Bronchial epithelial cell (primary cell): ENCODE measurements at regions not wholly inside any gene's neighbourhood (a gene's known extent, or its start where the extent isn't known, plus 50 kb on each side); places are given as distances from the start of the nearest gene placed in this dataset.

Source experiments
- DNase-seq: peaks from one replicate; pipeline ENCODE4 v3.0.0-alpha.2; 2010; ENCODE audit warnings: low read depth
- FAIRE-seq: peaks from 2 replicates; lab custom pipeline; 2011; peaks lifted over from hg19 to GRCh38; lab: Jason Lieb, UNC
- H3K27me3 ChIP-seq: 2 replicates; pipeline ENCODE4 v1.5.1; 2011; ENCODE audit warnings: low read length; ENCODE audit not compliant: control insufficient read depth, insufficient read depth
- H3K36me3 ChIP-seq: 2 replicates; pipeline ENCODE4 v1.5.1; 2011; ENCODE audit warnings: low read length; ENCODE audit not compliant: control insufficient read depth, insufficient read depth
- H3K4me3 ChIP-seq: 2 replicates; pipeline ENCODE4 v1.5.1; 2011; ENCODE audit warnings: mild to moderate bottlenecking, low read depth, low read length, control low read depth
- CTCF ChIP-seq: IDR thresholded peaks from 2 replicates; pipeline ENCODE4 v1.5.1; 2011; ENCODE audit warnings: mild to moderate bottlenecking, moderate library complexity, low read length, control low read depth, inconsistent platforms; ENCODE audit not compliant: insufficient read depth, severe bottlenecking

- Histone ChIP-seq H3K36me3 (no peaks in the 10 kb centered on the region), H3K27me3 (no peaks in the 10 kb centered on the region), H3K4me3 (no peak overlapping the region)
- peak; percentile 23 for DNase-seq
- TF ChIP-seq CTCF = no peak
- FAIRE-seq = no peak
These were observed 714.0 kb downstream of the UTRN start for GRCh38 chr6:144999127-144999526.

GRCh38 chr6:145003145-145003544, 718.0 kb downstream of the UTRN start:
- DNase-seq = no peak
- no peak for FAIRE-seq
- Histone ChIP-seq H3K27me3 (no peaks in the 10 kb centered on the region), H3K4me3 (no peak overlapping the region), H3K36me3 (no peaks in the 10 kb centered on the region)
- no peak for TF ChIP-seq CTCF

GRCh38 chr6:145006914-145007313, 721.8 kb downstream of the UTRN start:
- no peak for TF ChIP-seq CTCF
- no peak overlapping the region for H3K4me3 ChIP-seq
- no peaks in the 10 kb centered on the region for H3K27me3 ChIP-seq
- no peaks in the 10 kb centered on the region for H3K36me3 ChIP-seq
- DNase-seq (no peak), FAIRE-seq (no peak)

GRCh38 chr6:145008715-145009114, 723.6 kb downstream of the UTRN start:
- no peak for DNase-seq
- no peaks in the 10 kb centered on the region for H3K36me3 ChIP-seq
- no peak for TF ChIP-seq CTCF
- no peak for FAIRE-seq
- H3K4me3 ChIP-seq = no peak overlapping the region
- H3K27me3 ChIP-seq = no peaks in the 10 kb centered on the region

GRCh38 chr6:145009711-145010110, 724.6 kb downstream of the UTRN start:
- H3K27me3 ChIP-seq = no peaks in the 10 kb centered on the region
- no peak overlapping the region for H3K4me3 ChIP-seq
- no peaks in the 10 kb centered on the region for H3K36me3 ChIP-seq
- DNase-seq (no peak), FAIRE-seq (no peak)
- no peak for TF ChIP-seq CTCF

- FAIRE-seq (no peak), DNase-seq (peak; percentile 12)
- no peak for TF ChIP-seq CTCF
- Histone ChIP-seq H3K36me3 (no peaks in the 10 kb centered on the region), H3K27me3 (no peaks in the 10 kb centered on the region), H3K4me3 (no peak overlapping the region)
These were observed 723.2 kb downstream of the EPM2A start for GRCh38 chr6:145012039-145012662.
